ENCODE measurements at regions not wholly inside any gene's neighbourhood (a gene's known extent, or its start where the extent isn't known, plus 50 kb on each side); places are given as distances from the start of the nearest gene placed in this dataset.

- DNase-seq (ENCODE audit: low read depth in 2 of 3, low spot score in 2 of 3): no peak
Measured at GRCh38 chr20:7057611-7058010, 290.1 kb downstream of the BMP2 start.

- DNase-seq (ENCODE audit: low read depth in 2 of 3, low spot score in 2 of 3): no peak
Measured at GRCh38 chr20:7078804-7079203, 311.3 kb downstream of the BMP2 start.

- no peak for DNase-seq (ENCODE audit: low read depth in 2 of 3, low spot score in 2 of 3)
Measured at GRCh38 chr20:7080472-7080871, 313.0 kb downstream of the BMP2 start.

- no peak for DNase-seq (ENCODE audit: low read depth in 2 of 3, low spot score in 2 of 3)
Measured at GRCh38 chr20:7085467-7085866, 318.0 kb downstream of the BMP2 start.

- DNase-seq (ENCODE audit: low read depth in 2 of 3, low spot score in 2 of 3): no peak
Measured at GRCh38 chr20:7087803-7088202, 320.3 kb downstream of the BMP2 start.

GRCh38 chr20:7090001-7090400 lies 322.5 kb downstream of the BMP2 start:
- no peak for DNase-seq (ENCODE audit: low read depth in 2 of 3, low spot score in 2 of 3)

- DNase-seq (ENCODE audit: low read depth in 2 of 3, low spot score in 2 of 3): no peak
Measured at GRCh38 chr20:7090811-7091210, 323.3 kb downstream of the BMP2 start.

- DNase-seq (ENCODE audit: low read depth in 2 of 3, low spot score in 2 of 3): no peak
Measured at GRCh38 chr20:7091655-7092054, 324.2 kb downstream of the BMP2 start.

- DNase-seq (ENCODE audit: low read depth in 2 of 3, low spot score in 2 of 3): no peak
Measured at GRCh38 chr20:7094438-7094997, 327.0 kb downstream of the BMP2 start.

- no peak for DNase-seq (ENCODE audit: low read depth in 2 of 3, low spot score in 2 of 3)
Measured at GRCh38 chr20:7106910-7107309, 339.4 kb downstream of the BMP2 start.

- DNase-seq (ENCODE audit: low read depth in 2 of 3, low spot score in 2 of 3): no peak
Measured at GRCh38 chr20:7108929-7109328, 341.4 kb downstream of the BMP2 start.

- DNase-seq (ENCODE audit: low read depth in 2 of 3, low spot score in 2 of 3): no peak
Measured at GRCh38 chr20:7113577-7114466, 346.3 kb downstream of the BMP2 start.

GRCh38 chr20:7123457-7123856 lies 356.0 kb downstream of the BMP2 start:
- DNase-seq (ENCODE audit: low read depth in 2 of 3, low spot score in 2 of 3): no peak

GRCh38 chr20:7124120-7124519 lies 356.6 kb downstream of the BMP2 start:
- no peak for DNase-seq (ENCODE audit: low read depth in 2 of 3, low spot score in 2 of 3)

- DNase-seq (ENCODE audit: low read depth in 2 of 3, low spot score in 2 of 3): no peak
Measured at GRCh38 chr20:7136886-7137285, 369.4 kb downstream of the BMP2 start.

- no peak for DNase-seq (ENCODE audit: low read depth in 2 of 3, low spot score in 2 of 3)
Measured at GRCh38 chr20:7137395-7138151, 370.1 kb downstream of the BMP2 start.

- DNase-seq (ENCODE audit: low read depth in 2 of 3, low spot score in 2 of 3): no peak
Measured at GRCh38 chr20:7144464-7144863, 377.0 kb downstream of the BMP2 start.

GRCh38 chr20:7146552-7147219 lies 379.2 kb downstream of the BMP2 start:
- DNase-seq (ENCODE audit: low read depth in 2 of 3, low spot score in 2 of 3): no peak

- DNase-seq (ENCODE audit: low read depth in 2 of 3, low spot score in 2 of 3): no peak
Measured at GRCh38 chr20:7147220-7147601, 379.7 kb downstream of the BMP2 start.

GRCh38 chr20:7151676-7152470 lies 384.4 kb downstream of the BMP2 start:
- no peak for DNase-seq (ENCODE audit: low read depth in 2 of 3, low spot score in 2 of 3)

- DNase-seq (ENCODE audit: low read depth in 2 of 3, low spot score in 2 of 3): no peak
Measured at GRCh38 chr20:7155282-7155681, 387.8 kb downstream of the BMP2 start.
